Lower leg skin (tissue), 3 donors: ENCODE measurements at regions not wholly inside any gene's neighbourhood (a gene's known extent, or its start where the extent isn't known, plus 50 kb on each side); places are given as distances from the start of the nearest gene placed in this dataset.

ENCODE experiments used
- CTCF ChIP-seq, 3 donors: fragments of 450-650 bp; IDR thresholded peaks; one replicate each; pipeline ENCODE4 v1.5.1; 2016; ENCODE audit warnings: antibody characterized with exemption in 3 of 3, mild to moderate bottlenecking in 3 of 3, moderate library complexity in 2 of 3
- POLR2A ChIP-seq, 2 donors: fragments of 450-650 bp; IDR thresholded peaks; one replicate each; pipeline ENCODE4 v1.6.1; 2016 to 2017; ENCODE audit warnings: antibody characterized with exemption in 2 of 2, mild to moderate bottlenecking in 1 of 2, moderate library complexity in 1 of 2

GRCh38 chr12:124393831-124394230 lies 98.9 kb downstream of the RFLNA start:
- TF ChIP-seq CTCF (IDR thresholded peaks at IDR 0.05): no peak
- no peak for TF ChIP-seq POLR2A (IDR thresholded peaks at IDR 0.05)
